ENCODE measurements at regions not wholly inside any gene's neighbourhood (a gene's known extent, or its start where the extent isn't known, plus 50 kb on each side); places are given as distances from the start of the nearest gene placed in this dataset.
"Not testable (repeated sequence)": the region's sequence is repeated elsewhere in the genome, so short reads cannot be mapped to it uniquely, and the experiment has no call there.

GRCh38 chr21:6136732-6137131 is 4384.7 kb upstream of the TPTE start:
- TF ChIP-seq CTCF, POLR2A (IDR thresholded peaks at IDR 0.05): not testable (repeated sequence)
